ENCODE measurements at regions not wholly inside any gene's neighbourhood (a gene's known extent, or its start where the extent isn't known, plus 50 kb on each side); places are given as distances from the start of the nearest gene placed in this dataset.
"Not testable (repeated sequence)": the region's sequence is repeated elsewhere in the genome, so short reads cannot be mapped to it uniquely, and the experiment has no call there.

DNA sequence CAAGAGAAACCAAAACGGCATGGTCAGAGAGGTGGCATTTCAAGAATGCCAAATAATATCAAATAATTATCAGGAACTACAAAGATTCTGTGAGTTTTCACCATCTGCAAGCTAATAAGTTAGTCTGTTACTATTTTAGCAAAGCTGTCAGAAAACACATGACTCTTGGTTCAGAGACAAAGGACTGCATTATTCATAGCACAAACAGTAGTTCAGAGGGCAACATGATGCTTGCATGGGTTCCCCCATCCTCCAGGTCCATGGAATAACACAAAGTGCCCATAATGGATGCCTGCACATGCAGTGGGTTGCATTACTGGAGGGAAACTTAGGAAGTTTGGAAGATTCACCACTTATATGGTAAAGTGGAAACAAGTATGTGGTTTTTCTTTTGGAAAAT is 228.8 kb upstream of the ALCAM start:
- peak; percentile 24 for DNase-seq (ENCODE audit: low read depth)
- TF ChIP-seq, protein P1, sequence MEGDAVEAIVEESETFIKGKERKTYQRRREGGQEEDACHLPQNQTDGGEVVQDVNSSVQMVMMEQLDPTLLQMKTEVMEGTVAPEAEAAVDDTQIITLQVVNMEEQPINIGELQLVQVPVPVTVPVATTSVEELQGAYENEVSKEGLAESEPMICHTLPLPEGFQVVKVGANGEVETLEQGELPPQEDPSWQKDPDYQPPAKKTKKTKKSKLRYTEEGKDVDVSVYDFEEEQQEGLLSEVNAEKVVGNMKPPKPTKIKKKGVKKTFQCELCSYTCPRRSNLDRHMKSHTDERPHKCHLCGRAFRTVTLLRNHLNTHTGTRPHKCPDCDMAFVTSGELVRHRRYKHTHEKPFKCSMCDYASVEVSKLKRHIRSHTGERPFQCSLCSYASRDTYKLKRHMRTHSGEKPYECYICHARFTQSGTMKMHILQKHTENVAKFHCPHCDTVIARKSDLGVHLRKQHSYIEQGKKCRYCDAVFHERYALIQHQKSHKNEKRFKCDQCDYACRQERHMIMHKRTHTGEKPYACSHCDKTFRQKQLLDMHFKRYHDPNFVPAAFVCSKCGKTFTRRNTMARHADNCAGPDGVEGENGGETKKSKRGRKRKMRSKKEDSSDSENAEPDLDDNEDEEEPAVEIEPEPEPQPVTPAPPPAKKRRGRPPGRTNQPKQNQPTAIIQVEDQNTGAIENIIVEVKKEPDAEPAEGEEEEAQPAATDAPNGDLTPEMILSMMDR (conservative IDR thresholded peaks at IDR 0.05; ENCODE audit: low read depth, low read length), result no peak
- no peak overlapping the region for H3K4me3 ChIP-seq (ENCODE audit: low read depth, low read length)

GRCh38 chr3:105139881-105140560 is 226.7 kb upstream of the ALCAM start:
- TF ChIP-seq, protein P1 (conservative IDR thresholded peaks at IDR 0.05; ENCODE audit: low read depth, low read length), result no peak
- H3K4me3 ChIP-seq (ENCODE audit: low read depth, low read length), result no peak overlapping the region
- peak; percentile 9 for DNase-seq (ENCODE audit: low read depth)

- DNase-seq (ENCODE audit: low read depth), result peak; percentile 84
- TF ChIP-seq, protein P1 (conservative IDR thresholded peaks at IDR 0.05; ENCODE audit: low read depth, low read length), result no peak
- no peak overlapping the region for H3K4me3 ChIP-seq (ENCODE audit: low read depth, low read length)
Observed at GRCh38 chr3:105140899-105141367, 225.8 kb upstream of the ALCAM start.

GRCh38 chr3:105144837-105145236 is 221.9 kb upstream of the ALCAM start:
- H3K4me3 ChIP-seq (ENCODE audit: low read depth, low read length), result no peak overlapping the region
- no peak for DNase-seq (ENCODE audit: low read depth)
- TF ChIP-seq, protein P1 (conservative IDR thresholded peaks at IDR 0.05; ENCODE audit: low read depth, low read length), result no peak

DNA sequence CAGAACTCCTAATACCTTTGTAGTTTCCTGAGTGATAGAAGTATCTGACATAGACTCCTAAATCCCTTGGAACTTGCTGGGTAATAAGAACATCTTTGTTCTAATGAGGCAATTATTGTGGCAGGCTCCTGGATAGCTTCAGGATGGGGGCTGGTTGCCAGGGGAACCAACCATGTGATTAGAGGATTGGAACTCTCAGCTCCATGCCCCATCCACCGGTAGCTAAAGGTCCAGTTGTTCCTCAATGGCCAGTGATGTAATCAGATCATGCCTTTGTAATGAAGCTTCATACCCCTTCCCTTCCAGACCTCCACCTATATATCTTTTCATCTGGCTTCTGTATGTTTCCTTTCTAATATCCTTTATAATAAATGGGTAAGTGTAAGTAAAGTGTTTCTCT is 221.2 kb upstream of the ALCAM start:
- TF ChIP-seq, protein P1 (conservative IDR thresholded peaks at IDR 0.05; ENCODE audit: low read depth, low read length), result no peak
- DNase-seq (ENCODE audit: low read depth), result no peak
- no peak overlapping the region for H3K4me3 ChIP-seq (ENCODE audit: low read depth, low read length)

- not testable (repeated sequence) for DNase-seq (ENCODE audit: low read depth)
Observed at GRCh38 chr3:105149197-105149596, 217.5 kb upstream of the ALCAM start.

DNA sequence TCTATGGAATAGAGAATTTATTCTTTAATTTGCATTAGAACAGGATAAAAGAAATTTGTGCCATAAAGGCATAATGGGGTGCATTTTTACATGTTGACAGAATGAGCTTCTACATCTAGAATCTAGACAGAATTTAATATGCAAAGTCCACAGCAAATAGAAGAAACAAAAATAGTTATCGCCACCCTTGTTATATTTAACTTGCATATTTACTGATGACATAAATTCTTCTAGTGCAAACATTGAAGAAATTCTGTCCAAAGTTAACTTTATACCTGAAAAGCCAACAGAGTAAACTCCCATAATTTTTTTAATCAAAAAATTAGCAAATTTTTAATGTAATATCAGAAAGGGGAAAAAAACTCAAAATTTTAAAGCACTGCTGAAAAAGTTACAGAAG is 213.7 kb upstream of the ALCAM start:
- DNase-seq (ENCODE audit: low read depth), result no peak
- no peak overlapping the region for H3K4me3 ChIP-seq (ENCODE audit: low read depth, low read length)
- TF ChIP-seq, protein P1 (conservative IDR thresholded peaks at IDR 0.05; ENCODE audit: low read depth, low read length), result no peak

More at GRCh38 chr3:105149197-105149596, 217.5 kb upstream of the ALCAM start:
- not testable (repeated sequence) for H3K4me3 ChIP-seq (ENCODE audit: low read depth, low read length)
